ENCODE measurements at regions not wholly inside any gene's neighbourhood (a gene's known extent, or its start where the extent isn't known, plus 50 kb on each side); places are given as distances from the start of the nearest gene placed in this dataset.

DNA sequence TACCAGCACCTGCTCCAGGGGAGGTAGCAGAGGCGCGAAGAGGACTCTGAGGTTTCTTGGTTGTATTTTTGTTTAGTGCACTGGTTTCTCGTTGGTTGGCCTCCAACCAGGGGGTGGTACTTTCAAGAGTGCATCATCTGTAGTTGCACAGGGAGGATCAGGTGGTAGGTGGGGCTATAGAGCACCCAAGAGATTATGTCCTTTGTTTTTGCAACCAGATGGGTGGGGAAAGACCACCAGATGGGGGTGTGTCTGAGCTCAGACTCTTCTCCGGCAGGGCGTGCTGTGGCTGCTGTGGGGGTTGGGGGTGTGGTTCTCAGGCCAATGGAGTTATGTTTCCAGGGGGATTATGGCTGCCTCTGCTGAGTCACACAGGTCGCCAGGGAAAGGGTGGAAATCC, 254.4 kb upstream of the KLF12 start:
- Histone ChIP-seq H3K9ac (ENCODE audit: insufficient read depth, low read length, poor library complexity, severe bottlenecking) (no peak overlapping the region), H3K27me3 (ENCODE audit: control insufficient read depth in 2 of 2, insufficient read depth in 2 of 2, low read length in 2 of 2) (no peaks in the 10 kb centered on the region), H4K20me1 (ENCODE audit: insufficient read depth, low read length) (no peaks in the 10 kb centered on the region), H3K4me3 (replicated peaks in 1 of 3; ENCODE audit: low read depth in 2 of 3, low read length in 3 of 3) (no peak overlapping the region), H3K4me2 (replicated peaks; ENCODE audit: extremely low read depth, low read length, poor library complexity, severe bottlenecking) (no peak overlapping the region), H3K9me3 (replicated peaks in 1 of 2; ENCODE audit: control insufficient read depth in 1 of 2, insufficient read depth in 1 of 2, low read length in 2 of 2) (peaks cover 0 to 16% of the 10 kb centered on the region in 2 donors), H3K27ac (ENCODE audit: low read depth in 1 of 2, low read length in 2 of 2) (no peak overlapping the region), H3K79me2 (ENCODE audit: insufficient read depth, low read length) (no peaks in the 10 kb centered on the region), H3K4me1 (ENCODE audit: control insufficient read depth in 1 of 2, insufficient read depth in 2 of 2, low read length in 2 of 2) (no peaks in the 10 kb centered on the region), H2AFZ (ENCODE audit: insufficient read depth, low read depth, low read length, poor library complexity, severe bottlenecking) (no peak overlapping the region), H3K36me3 (replicated peaks in 1 of 2; ENCODE audit: control insufficient read depth in 1 of 2, insufficient read depth in 2 of 2, low read length in 2 of 2) (no peaks in the 10 kb centered on the region)
- TF ChIP-seq, protein P1, sequence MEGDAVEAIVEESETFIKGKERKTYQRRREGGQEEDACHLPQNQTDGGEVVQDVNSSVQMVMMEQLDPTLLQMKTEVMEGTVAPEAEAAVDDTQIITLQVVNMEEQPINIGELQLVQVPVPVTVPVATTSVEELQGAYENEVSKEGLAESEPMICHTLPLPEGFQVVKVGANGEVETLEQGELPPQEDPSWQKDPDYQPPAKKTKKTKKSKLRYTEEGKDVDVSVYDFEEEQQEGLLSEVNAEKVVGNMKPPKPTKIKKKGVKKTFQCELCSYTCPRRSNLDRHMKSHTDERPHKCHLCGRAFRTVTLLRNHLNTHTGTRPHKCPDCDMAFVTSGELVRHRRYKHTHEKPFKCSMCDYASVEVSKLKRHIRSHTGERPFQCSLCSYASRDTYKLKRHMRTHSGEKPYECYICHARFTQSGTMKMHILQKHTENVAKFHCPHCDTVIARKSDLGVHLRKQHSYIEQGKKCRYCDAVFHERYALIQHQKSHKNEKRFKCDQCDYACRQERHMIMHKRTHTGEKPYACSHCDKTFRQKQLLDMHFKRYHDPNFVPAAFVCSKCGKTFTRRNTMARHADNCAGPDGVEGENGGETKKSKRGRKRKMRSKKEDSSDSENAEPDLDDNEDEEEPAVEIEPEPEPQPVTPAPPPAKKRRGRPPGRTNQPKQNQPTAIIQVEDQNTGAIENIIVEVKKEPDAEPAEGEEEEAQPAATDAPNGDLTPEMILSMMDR (IDR thresholded peaks at IDR 0.05), result no peak
- Mint-ChIP-seq H3K36me3 (no peaks in the 10 kb centered on the region), H3K4me3 (no peak overlapping the region), H3K27me3 (ENCODE audit: low read depth in 3 of 3) (peaks cover 0 to 1% (median 0%) of the 10 kb centered on the region in 3 donors), H3K4me1 (no peaks in the 10 kb centered on the region), H3K9me3 (peaks cover 4 to 24% (median 10%) of the 10 kb centered on the region in 7 donors), H3K27ac (peak overlapping the region in 1 of 7 donors; percentile 18)
- DNase-seq, result no peak
- WGBS (ENCODE audit: insufficient coverage), result 88% methylated on average over 4 of the region's 6 CpGs
- intact Hi-C loops (cut with micrococcal nuclease), result no loop called here

DNA sequence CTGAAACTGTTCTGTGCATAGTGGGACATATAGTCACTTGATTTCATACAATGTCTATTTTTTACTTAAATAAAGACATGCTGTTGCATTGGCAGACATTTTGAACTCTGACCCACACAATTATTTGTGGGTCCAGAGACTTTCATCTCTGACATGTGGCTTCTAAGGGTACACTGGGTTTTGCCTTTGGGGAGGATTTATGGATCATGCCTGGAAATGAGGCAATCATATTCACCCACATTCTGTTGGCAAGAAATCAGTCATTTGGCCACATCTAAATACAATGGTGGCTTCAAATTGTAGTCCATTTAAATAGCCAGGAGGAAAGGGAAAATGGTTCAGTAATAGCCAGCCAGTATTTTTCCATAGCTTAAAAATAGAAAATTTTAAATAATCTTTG, 238.3 kb upstream of the KLF12 start:
- no peak overlapping the region for H2AFZ ChIP-seq (ENCODE audit: insufficient read depth, low read depth, low read length, poor library complexity, severe bottlenecking)
- no peaks in the 10 kb centered on the region for H3K27me3 ChIP-seq (ENCODE audit: control insufficient read depth in 2 of 2, insufficient read depth in 2 of 2, low read length in 2 of 2)
- H3K9me3 Mint-ChIP-seq, result peaks cover 1 to 6% (median 4%) of the 10 kb centered on the region in 7 donors
- no peak overlapping the region for H3K27ac ChIP-seq (ENCODE audit: low read depth in 1 of 2, low read length in 2 of 2)
- intact Hi-C loops (cut with micrococcal nuclease), result no loop called here
- H4K20me1 ChIP-seq (ENCODE audit: insufficient read depth, low read length), result no peaks in the 10 kb centered on the region
- no peaks in the 10 kb centered on the region for H3K9me3 ChIP-seq (replicated peaks in 1 of 2; ENCODE audit: control insufficient read depth in 1 of 2, insufficient read depth in 1 of 2, low read length in 2 of 2)
- no peaks in the 10 kb centered on the region for H3K36me3 ChIP-seq (replicated peaks in 1 of 2; ENCODE audit: control insufficient read depth in 1 of 2, insufficient read depth in 2 of 2, low read length in 2 of 2)
- H3K4me3 Mint-ChIP-seq, result no peak overlapping the region
- peaks cover 0 to 3% (median under 1%) of the 10 kb centered on the region in 3 donors for H3K27me3 Mint-ChIP-seq (ENCODE audit: low read depth in 3 of 3)
- H3K4me2 ChIP-seq (replicated peaks; ENCODE audit: extremely low read depth, low read length, poor library complexity, severe bottlenecking), result no peak overlapping the region
- H3K36me3 Mint-ChIP-seq, result no peaks in the 10 kb centered on the region
- no peak overlapping the region for H3K9ac ChIP-seq (ENCODE audit: insufficient read depth, low read length, poor library complexity, severe bottlenecking)
- no peak overlapping the region for H3K4me3 ChIP-seq (replicated peaks in 1 of 3; ENCODE audit: low read depth in 2 of 3, low read length in 3 of 3)
- H3K4me1 Mint-ChIP-seq, result no peaks in the 10 kb centered on the region
- H3K27ac Mint-ChIP-seq, result no peak overlapping the region
- TF ChIP-seq, protein P1 (IDR thresholded peaks at IDR 0.05), result no peak
- no peak for DNase-seq
- H3K4me1 ChIP-seq (ENCODE audit: control insufficient read depth in 1 of 2, insufficient read depth in 2 of 2, low read length in 2 of 2), result no peaks in the 10 kb centered on the region
- no peaks in the 10 kb centered on the region for H3K79me2 ChIP-seq (ENCODE audit: insufficient read depth, low read length)

Measured in CD14-positive monocyte (primary cell).